Activated CD8-positive, alpha-beta T cell treated with anti-CD3 and anti-CD28 coated beads, Interleukin-2, amount 10 ng/mL, durations not matched to agents 7 days and 5 days (primary cell): ENCODE measurements at regions not wholly inside any gene's neighbourhood (a gene's known extent, or its start where the extent isn't known, plus 50 kb on each side); places are given as distances from the start of the nearest gene placed in this dataset.

ENCODE experiments used
- ATAC-seq: fragments of 150-1000 bp; cut with Tn5 transposase; one replicate; pipeline ENCODE4 v1.10.0; 2021; ENCODE audit warnings: moderate library complexity
- CTCF ChIA-PET: fragments of 350-600 bp; sonication (Branson Sonifier 250); formaldehyde crosslinking; loops from one replicate; lab custom pipeline; 2021; ENCODE audit warnings: antibody characterized with exemption; lab: Charles Lee
- POLR2A ChIA-PET: fragments of 350-600 bp; sonication (Branson Sonifier 250); formaldehyde crosslinking; loops from one replicate; lab custom pipeline; 2021; ENCODE audit warnings: antibody characterized with exemption; lab: Charles Lee
- DNase-seq: peaks from one replicate; pipeline ENCODE4 v3.0.0-alpha.2; 2020
- H3K27ac Mint-ChIP-seq: one replicate; pipeline ENCODE4 v1.8.0; 2021; ENCODE audit warnings: mild to moderate bottlenecking, mixed read lengths
- H3K27me3 Mint-ChIP-seq: one replicate; pipeline ENCODE4 v1.8.0; 2021; ENCODE audit warnings: low read depth, mixed read lengths
- H3K36me3 Mint-ChIP-seq: one replicate; pipeline ENCODE4 v1.8.0; 2021; ENCODE audit warnings: low read depth, mixed read lengths
- H3K4me1 Mint-ChIP-seq: one replicate; pipeline ENCODE4 v1.8.0; 2021; ENCODE audit warnings: low read depth, mixed read lengths
- H3K4me3 Mint-ChIP-seq: one replicate; pipeline ENCODE4 v1.8.0; 2021; ENCODE audit warnings: mild to moderate bottlenecking, mixed read lengths
- H3K9me3 Mint-ChIP-seq: one replicate; pipeline ENCODE4 v1.8.0; 2022; ENCODE audit warnings: mixed read lengths; ENCODE audit not compliant: insufficient read depth

DNA sequence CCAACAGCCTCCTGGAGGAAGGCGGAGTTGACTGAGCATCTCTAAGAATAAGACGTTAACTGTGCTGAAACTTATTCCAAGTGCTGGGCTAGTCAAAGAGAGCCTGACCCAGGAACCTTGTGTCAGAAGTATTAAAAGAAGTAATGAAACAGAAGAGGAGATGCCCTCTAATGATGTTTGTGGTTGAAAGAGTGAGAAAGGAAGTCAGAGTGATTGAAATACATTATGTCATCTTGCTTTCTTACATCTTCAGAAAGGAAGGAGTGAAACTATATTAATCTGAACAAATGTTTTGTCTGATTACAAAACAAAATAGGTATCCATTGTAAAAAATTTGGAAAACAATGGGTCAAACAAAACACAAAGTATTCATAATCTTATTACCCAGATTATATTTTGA is 460.7 kb downstream of the NTRK2 start:
- H3K9me3 Mint-ChIP-seq = peaks cover 6% of the 10 kb centered on the region
- CTCF ChIA-PET = no interaction called here

DNA sequence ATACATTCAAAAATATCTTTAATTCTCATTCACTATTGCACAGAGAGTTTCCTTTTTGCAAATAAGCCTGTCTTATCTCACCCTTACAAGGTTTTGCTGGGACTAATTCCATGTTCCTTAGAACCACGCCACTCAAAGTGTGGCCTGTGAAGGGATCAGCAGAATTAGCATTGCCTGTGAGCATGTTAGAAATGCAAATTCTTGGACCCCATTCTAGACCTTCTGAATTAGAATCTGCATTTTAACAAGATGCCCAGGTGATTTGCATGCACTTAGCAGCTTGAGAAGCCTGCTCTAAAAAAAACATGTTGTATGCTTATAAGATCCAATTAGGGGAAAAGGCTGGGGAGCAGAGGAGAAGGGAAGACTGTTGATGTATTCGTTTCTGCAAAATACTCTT is 460.0 kb downstream of the NTRK2 start:
- Mint-ChIP-seq H3K27me3 (no peaks in the 10 kb centered on the region), H3K4me3 (no peak overlapping the region), H3K4me1 (no peaks in the 10 kb centered on the region), H3K9me3 (peaks cover 6% of the 10 kb centered on the region), H3K27ac (no peak overlapping the region), H3K36me3 (no peaks in the 10 kb centered on the region)
- ATAC-seq = no peak
- POLR2A ChIA-PET = no interaction called here
- CTCF ChIA-PET = no interaction called here
- no peak for DNase-seq

More for the DNA sequence above, 460.7 kb downstream of the NTRK2 start:
- no peaks in the 10 kb centered on the region for H3K36me3 Mint-ChIP-seq
- ATAC-seq (no peak), DNase-seq (no peak)
- no peaks in the 10 kb centered on the region for H3K4me1 Mint-ChIP-seq
- no peaks in the 10 kb centered on the region for H3K27me3 Mint-ChIP-seq
- H3K4me3 Mint-ChIP-seq = no peak overlapping the region
- H3K27ac Mint-ChIP-seq = no peak overlapping the region
- POLR2A ChIA-PET = no interaction called here

DNA sequence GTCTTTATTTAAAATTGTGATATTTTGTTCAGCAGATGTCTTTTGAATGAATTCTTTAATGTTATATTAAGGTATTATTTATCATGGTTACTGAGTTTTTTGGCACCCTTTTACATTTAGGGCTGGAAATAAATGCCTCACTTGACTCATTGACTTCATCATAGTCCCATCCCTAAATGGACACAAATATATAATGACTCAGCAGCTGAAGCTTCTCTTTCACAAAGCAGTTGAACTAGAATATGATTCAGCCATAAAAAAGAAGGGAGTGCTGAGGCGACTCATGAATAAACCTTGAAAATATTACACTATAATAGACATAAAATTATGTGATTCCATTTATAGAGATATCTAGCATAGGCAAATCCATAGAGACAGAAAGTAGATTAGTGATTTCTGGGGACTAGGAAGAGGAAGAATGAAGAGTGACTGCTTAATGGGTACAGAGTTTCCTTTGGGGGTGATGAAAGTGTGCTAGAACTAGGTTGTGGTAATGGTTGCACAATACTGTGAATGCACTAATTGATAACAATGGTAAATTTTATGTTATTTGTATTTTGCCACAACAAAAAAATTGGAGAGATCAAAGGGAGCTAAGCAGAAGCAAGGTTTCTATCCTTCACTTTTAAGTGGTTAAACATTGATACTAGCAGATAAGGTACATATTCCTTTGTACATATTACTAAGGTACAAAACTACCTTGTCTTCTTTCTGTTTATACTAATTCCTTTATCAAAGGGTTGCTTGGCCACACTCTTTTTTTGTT is 449.6 kb downstream of the NTRK2 start:
- DNase-seq (no peak), ATAC-seq (no peak)
- no peak overlapping the region for H3K4me3 Mint-ChIP-seq
- no peaks in the 10 kb centered on the region for H3K4me1 Mint-ChIP-seq
- H3K36me3 Mint-ChIP-seq = no peaks in the 10 kb centered on the region
- no peak overlapping the region for H3K27ac Mint-ChIP-seq
- CTCF ChIA-PET = no interaction called here
- no peaks in the 10 kb centered on the region for H3K9me3 Mint-ChIP-seq
- H3K27me3 Mint-ChIP-seq = no peaks in the 10 kb centered on the region
- POLR2A ChIA-PET = no interaction called here

GRCh38 chr9:85117831-85118230 is 448.3 kb downstream of the NTRK2 start:
- DNase-seq (no peak), ATAC-seq (no peak)
- Mint-ChIP-seq H3K4me3 (no peak overlapping the region), H3K4me1 (no peaks in the 10 kb centered on the region), H3K36me3 (no peaks in the 10 kb centered on the region), H3K27ac (no peak overlapping the region), H3K9me3 (no peaks in the 10 kb centered on the region), H3K27me3 (no peaks in the 10 kb centered on the region)
- CTCF ChIA-PET = no interaction called here
- POLR2A ChIA-PET = no interaction called here

- CTCF ChIA-PET = no interaction called here
- H3K4me3 Mint-ChIP-seq = no peak overlapping the region
- no peaks in the 10 kb centered on the region for H3K36me3 Mint-ChIP-seq
- no peaks in the 10 kb centered on the region for H3K27me3 Mint-ChIP-seq
- H3K9me3 Mint-ChIP-seq = no peaks in the 10 kb centered on the region
- POLR2A ChIA-PET = no interaction called here
- no peak overlapping the region for H3K27ac Mint-ChIP-seq
- H3K4me1 Mint-ChIP-seq = no peaks in the 10 kb centered on the region
- ATAC-seq (no peak), DNase-seq (no peak)
Observed at GRCh38 chr9:85115473-85115872, 445.9 kb downstream of the NTRK2 start.

GRCh38 chr9:85114799-85115198 is 445.3 kb downstream of the NTRK2 start:
- POLR2A ChIA-PET = no interaction called here
- Mint-ChIP-seq H3K4me3 (no peak overlapping the region), H3K27me3 (no peaks in the 10 kb centered on the region), H3K4me1 (no peaks in the 10 kb centered on the region), H3K9me3 (no peaks in the 10 kb centered on the region), H3K27ac (no peak overlapping the region), H3K36me3 (no peaks in the 10 kb centered on the region)
- DNase-seq = no peak
- ATAC-seq = no peak
- CTCF ChIA-PET = no interaction called here

GRCh38 chr9:85112933-85113418 is 443.4 kb downstream of the NTRK2 start:
- no peaks in the 10 kb centered on the region for H3K9me3 Mint-ChIP-seq
- no peak overlapping the region for H3K27ac Mint-ChIP-seq
- no peaks in the 10 kb centered on the region for H3K36me3 Mint-ChIP-seq
- H3K4me1 Mint-ChIP-seq = no peaks in the 10 kb centered on the region
- H3K4me3 Mint-ChIP-seq = no peak overlapping the region
- DNase-seq (no peak), ATAC-seq (no peak)
- H3K27me3 Mint-ChIP-seq = no peaks in the 10 kb centered on the region
- CTCF ChIA-PET = no interaction called here
- POLR2A ChIA-PET = no interaction called here

- Mint-ChIP-seq H3K4me1 (no peaks in the 10 kb centered on the region), H3K9me3 (no peaks in the 10 kb centered on the region), H3K36me3 (no peaks in the 10 kb centered on the region), H3K27ac (no peak overlapping the region), H3K27me3 (no peaks in the 10 kb centered on the region), H3K4me3 (no peak overlapping the region)
- ATAC-seq (no peak), DNase-seq (no peak)
- POLR2A ChIA-PET = no interaction called here
- CTCF ChIA-PET = no interaction called here
Observed at GRCh38 chr9:85112391-85112790, 442.9 kb downstream of the NTRK2 start.

- POLR2A ChIA-PET = no interaction called here
- Mint-ChIP-seq H3K27me3 (no peaks in the 10 kb centered on the region), H3K9me3 (no peaks in the 10 kb centered on the region), H3K4me1 (no peaks in the 10 kb centered on the region), H3K27ac (no peak overlapping the region), H3K4me3 (no peak overlapping the region), H3K36me3 (no peaks in the 10 kb centered on the region)
- ATAC-seq = no peak
- no peak for DNase-seq
- CTCF ChIA-PET = no interaction called here
Observed at GRCh38 chr9:85108746-85109145, 439.2 kb downstream of the NTRK2 start.

DNA sequence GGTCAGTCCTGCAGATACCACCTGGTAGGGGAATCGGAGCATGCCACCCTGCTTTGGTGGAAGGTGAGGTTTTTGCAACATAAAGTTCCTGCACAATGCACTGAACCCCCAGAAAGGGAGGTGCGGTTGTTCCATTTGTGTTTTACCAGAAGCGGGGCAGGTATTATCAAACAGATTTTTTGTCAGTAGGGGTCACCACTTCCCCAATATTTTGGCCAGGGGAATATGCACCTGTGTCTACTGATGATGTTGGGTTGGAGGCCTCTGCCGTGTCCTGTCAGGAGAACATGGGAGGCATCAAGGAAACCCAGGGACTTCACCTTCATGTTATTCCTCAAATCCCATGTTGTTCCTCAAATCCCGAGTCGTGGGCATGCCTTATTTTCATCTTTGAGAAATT is 438.7 kb downstream of the NTRK2 start:
- CTCF ChIA-PET = no interaction called here

GRCh38 chr9:85089188-85089969 is 419.9 kb downstream of the NTRK2 start:
- CTCF ChIA-PET = no interaction called here
- H3K9me3 Mint-ChIP-seq = no peaks in the 10 kb centered on the region
- no peaks in the 10 kb centered on the region for H3K36me3 Mint-ChIP-seq
- ATAC-seq (no peak), DNase-seq (no peak)
- POLR2A ChIA-PET = no interaction called here
- H3K27ac Mint-ChIP-seq = no peak overlapping the region
- H3K4me1 Mint-ChIP-seq = no peaks in the 10 kb centered on the region
- H3K27me3 Mint-ChIP-seq = no peaks in the 10 kb centered on the region
- H3K4me3 Mint-ChIP-seq = no peak overlapping the region

More for the DNA sequence above, 438.7 kb downstream of the NTRK2 start:
- no peaks in the 10 kb centered on the region for H3K9me3 Mint-ChIP-seq
- POLR2A ChIA-PET = no interaction called here
- no peak overlapping the region for H3K27ac Mint-ChIP-seq
- H3K4me1 Mint-ChIP-seq = no peaks in the 10 kb centered on the region
- H3K27me3 Mint-ChIP-seq = no peaks in the 10 kb centered on the region
- no peaks in the 10 kb centered on the region for H3K36me3 Mint-ChIP-seq
- ATAC-seq (no peak), DNase-seq (no peak)
- no peak overlapping the region for H3K4me3 Mint-ChIP-seq

- no peaks in the 10 kb centered on the region for H3K4me1 Mint-ChIP-seq
- ChIA-PET POLR2A (no interaction called here), CTCF (no interaction called here)
- no peak overlapping the region for H3K27ac Mint-ChIP-seq
- ATAC-seq (no peak), DNase-seq (no peak)
- no peaks in the 10 kb centered on the region for H3K36me3 Mint-ChIP-seq
- no peaks in the 10 kb centered on the region for H3K9me3 Mint-ChIP-seq
- H3K27me3 Mint-ChIP-seq = no peaks in the 10 kb centered on the region
- H3K4me3 Mint-ChIP-seq = no peak overlapping the region
Observed at GRCh38 chr9:85081963-85082362, 412.4 kb downstream of the NTRK2 start.
